ENCODE measurements at regions not wholly inside any gene's neighbourhood (a gene's known extent, or its start where the extent isn't known, plus 50 kb on each side); places are given as distances from the start of the nearest gene placed in this dataset.

DNA sequence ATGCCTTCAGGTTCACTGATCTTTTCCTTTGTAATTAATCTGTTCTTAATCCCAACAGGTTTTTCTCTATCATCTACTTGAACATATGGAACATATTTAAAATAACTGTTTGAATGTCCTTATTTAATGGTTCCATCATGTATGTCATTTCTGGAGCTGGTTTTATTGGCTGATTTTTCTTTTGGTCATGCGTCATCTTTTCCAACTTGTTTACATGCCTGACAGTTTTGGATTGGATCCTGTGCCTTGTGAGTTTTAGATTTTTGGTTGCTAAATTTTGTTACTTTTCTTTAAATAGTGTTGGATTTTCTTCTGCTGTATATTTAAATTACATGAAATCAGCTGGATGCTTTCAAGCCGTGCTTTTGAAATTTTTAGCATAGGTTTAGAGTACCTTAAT lies 237.3 kb upstream of the DAAM1 start:
- Histone ChIP-seq H2BK12ac (ENCODE audit: insufficient read length, low read depth, low read length) (no peak overlapping the region), H2BK20ac (ENCODE audit: low read depth, low read length, poor library complexity, severe bottlenecking) (no peak overlapping the region), H4K5ac (ENCODE audit: insufficient read length, low read depth, low read length) (no peak overlapping the region), H2AFZ (ENCODE audit: low read length) (no peak overlapping the region), H3K9ac (ENCODE audit: extremely low read depth, insufficient read length, low read length) (no peak overlapping the region), H3K23ac (ENCODE audit: insufficient read length, low read depth, low read length) (no peak overlapping the region), H3K4ac (ENCODE audit: low read depth, low read length) (no peak overlapping the region), H2BK15ac (ENCODE audit: low read depth, low read length) (no peak overlapping the region), H3K27ac (ENCODE audit: insufficient read length, low read depth, low read length) (no peak overlapping the region), H4K91ac (ENCODE audit: insufficient read length, low read depth, low read length) (no peak overlapping the region), H3K56ac (ENCODE audit: insufficient read length, low read depth, low read length) (no peak overlapping the region), H3K23me2 (ENCODE audit: insufficient read length, low read depth, low read length, poor library complexity, severe bottlenecking) (no peaks in the 10 kb centered on the region), H4K20me1 (ENCODE audit: control insufficient read depth, insufficient read depth, insufficient read length) (no peaks in the 10 kb centered on the region), H3K4me2 (ENCODE audit: insufficient read depth, insufficient read length, low read length) (no peak overlapping the region), H2AK5ac (ENCODE audit: insufficient read length, low read length) (no peak overlapping the region), H3T11ph (ENCODE audit: low read length) (no peak overlapping the region), H3K18ac (ENCODE audit: insufficient read length, low read depth, low read length) (no peak overlapping the region), H2BK120ac (ENCODE audit: low read depth, low read length, poor library complexity, severe bottlenecking) (no peak overlapping the region), H3K9me3 (ENCODE audit: control insufficient read depth, low read depth, low read length) (no peaks in the 10 kb centered on the region), H3K79me1 (ENCODE audit: insufficient read depth, low read depth, low read length, poor library complexity, severe bottlenecking) (no peaks in the 10 kb centered on the region), H4K8ac (replicated peaks; ENCODE audit: insufficient read length, low read depth, low read length) (no peak overlapping the region), H3K14ac (ENCODE audit: insufficient read depth, low read length) (no peak overlapping the region), H3K79me2 (ENCODE audit: insufficient read depth, low read length) (no peaks in the 10 kb centered on the region), H2BK5ac (ENCODE audit: insufficient read length, low read length) (no peak overlapping the region), H3K27me3 (ENCODE audit: insufficient read depth, low read length) (no peaks in the 10 kb centered on the region), H3K4me1 (ENCODE audit: insufficient read depth, low read length) (peaks cover 4% of the 10 kb centered on the region; the same call in 1 of the 2 replicates)
- no peak overlapping the region for H3K4me3 Mint-ChIP-seq
- TF ChIP-seq, protein P1, sequence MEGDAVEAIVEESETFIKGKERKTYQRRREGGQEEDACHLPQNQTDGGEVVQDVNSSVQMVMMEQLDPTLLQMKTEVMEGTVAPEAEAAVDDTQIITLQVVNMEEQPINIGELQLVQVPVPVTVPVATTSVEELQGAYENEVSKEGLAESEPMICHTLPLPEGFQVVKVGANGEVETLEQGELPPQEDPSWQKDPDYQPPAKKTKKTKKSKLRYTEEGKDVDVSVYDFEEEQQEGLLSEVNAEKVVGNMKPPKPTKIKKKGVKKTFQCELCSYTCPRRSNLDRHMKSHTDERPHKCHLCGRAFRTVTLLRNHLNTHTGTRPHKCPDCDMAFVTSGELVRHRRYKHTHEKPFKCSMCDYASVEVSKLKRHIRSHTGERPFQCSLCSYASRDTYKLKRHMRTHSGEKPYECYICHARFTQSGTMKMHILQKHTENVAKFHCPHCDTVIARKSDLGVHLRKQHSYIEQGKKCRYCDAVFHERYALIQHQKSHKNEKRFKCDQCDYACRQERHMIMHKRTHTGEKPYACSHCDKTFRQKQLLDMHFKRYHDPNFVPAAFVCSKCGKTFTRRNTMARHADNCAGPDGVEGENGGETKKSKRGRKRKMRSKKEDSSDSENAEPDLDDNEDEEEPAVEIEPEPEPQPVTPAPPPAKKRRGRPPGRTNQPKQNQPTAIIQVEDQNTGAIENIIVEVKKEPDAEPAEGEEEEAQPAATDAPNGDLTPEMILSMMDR (conservative IDR thresholded peaks at IDR 0.05) = no peak
- H3K27ac Mint-ChIP-seq = no peak overlapping the region
- WGBS (ENCODE audit: extremely low coverage, insufficient read length, low lambda C conversion rate) = no CpG with 5 or more reads among the region's 2 CpGs
- DNase-seq = no peak
- peaks cover 6 to 9% of the 10 kb centered on the region in 2 experiments; a peak in 2 of 5 replicates for H3K9me3 Mint-ChIP-seq
- H3K4me1 Mint-ChIP-seq = peaks cover 25 to 27% of the 10 kb centered on the region in 2 experiments
- H3K27me3 Mint-ChIP-seq (ENCODE audit: low read depth) = no peaks in the 10 kb centered on the region
- peaks cover 0 to 3% (median 0%) of the 10 kb centered on the region in 3 experiments; a peak in 1 of 7 replicates for H3K36me3 Mint-ChIP-seq (ENCODE audit: insufficient read depth in 1 of 3, low read depth in 3 of 3)
